Neural progenitor cell (in vitro differentiated cells): ENCODE measurements at regions not wholly inside any gene's neighbourhood (a gene's known extent, or its start where the extent isn't known, plus 50 kb on each side); places are given as distances from the start of the nearest gene placed in this dataset.

ENCODE experiments used
- DNase-seq: peaks from one replicate; pipeline ENCODE4 v3.0.0-alpha.2; 2016; ENCODE audit warnings: low spot score
- H2AFZ ChIP-seq: fragments of 200-600 bp; sonication (generic); replicated peaks from 2 replicates; pipeline ENCODE4 v1.6.1; 2016; ENCODE audit warnings: antibody characterized with exemption
- H3F3A ChIP-seq: fragments of 200-600 bp; sonication (generic); 2 replicates; pipeline ENCODE4 v1.6.1; 2016; ENCODE audit warnings: antibody characterized with exemption, low read depth
- H3K27ac ChIP-seq: fragments of 200-600 bp; sonication (generic); 2 replicates; pipeline ENCODE4 v1.5.1; 2016; ENCODE audit warnings: mild to moderate bottlenecking
- H3K27me3 ChIP-seq: fragments of 200-600 bp; sonication (generic); 2 replicates; pipeline ENCODE4 v1.6.1; 2016; ENCODE audit warnings: mild to moderate bottlenecking, moderate library complexity
- H3K36me3 ChIP-seq: fragments of 200-600 bp; sonication (generic); 2 replicates; pipeline ENCODE4 v1.5.1; 2016
- H3K4me1 ChIP-seq: fragments of 200-600 bp; sonication (generic); 2 replicates; pipeline ENCODE4 v1.6.1; 2016; ENCODE audit warnings: mixed run types
- H3K4me2 ChIP-seq: fragments of 200-600 bp; sonication (generic); 2 replicates; pipeline ENCODE4 v1.6.1; 2016
- H3K4me3 ChIP-seq: fragments of 200-600 bp; sonication (generic); 2 replicates; pipeline ENCODE4 v1.5.1; 2016
- H3K79me2 ChIP-seq: fragments of 200-600 bp; sonication (generic); 2 replicates; pipeline ENCODE4 v1.6.1; 2016; ENCODE audit warnings: low read depth
- H3K9ac ChIP-seq: fragments of 200-600 bp; sonication (generic); 2 replicates; pipeline ENCODE4 v1.6.1; 2016
- H3K9me3 ChIP-seq: fragments of 200-600 bp; sonication (generic); 2 replicates; pipeline ENCODE4 v1.5.1; 2016; ENCODE audit warnings: low read depth
- H4K20me1 ChIP-seq: fragments of 200-600 bp; sonication (generic); 2 replicates; pipeline ENCODE4 v1.6.1; 2016; ENCODE audit warnings: low read depth
- H3K27ac Mint-ChIP-seq: 3 replicates; pipeline ENCODE4 v1.8.0; 2021; ENCODE audit warnings: mixed read lengths
- H3K27me3 Mint-ChIP-seq: 2 replicates; pipeline ENCODE4 v1.8.0; 2022; ENCODE audit warnings: low read depth, mild to moderate bottlenecking, inconsistent platforms, moderate library complexity, mixed read lengths; ENCODE audit not compliant: insufficient read depth
- H3K36me3 Mint-ChIP-seq: 3 replicates; pipeline ENCODE4 v1.8.0; 2021; ENCODE audit warnings: mixed read lengths
- H3K4me1 Mint-ChIP-seq: 3 replicates; pipeline ENCODE4 v1.8.0; 2021; ENCODE audit warnings: mixed read lengths
- H3K4me3 Mint-ChIP-seq: 3 replicates; pipeline ENCODE4 v1.8.0; 2021; ENCODE audit warnings: mild to moderate bottlenecking, moderate library complexity, mixed read lengths
- H3K9me3 Mint-ChIP-seq: 3 replicates; pipeline ENCODE4 v1.8.0; 2020; ENCODE audit warnings: mixed read lengths
- CTCF ChIP-seq: fragments of 200-600 bp; sonication (generic); IDR thresholded peaks from 2 replicates; pipeline ENCODE4 v1.5.1; 2017; ENCODE audit warnings: antibody characterized with exemption, mild to moderate bottlenecking
- EZH2 ChIP-seq: fragments of 200-600 bp; sonication (generic); IDR thresholded peaks from 2 replicates; pipeline ENCODE4 v1.6.1; 2017; ENCODE audit warnings: antibody characterized with exemption, mild to moderate bottlenecking, moderate library complexity
- EZH2phosphoT487 ChIP-seq: fragments of 200-600 bp; sonication (generic); IDR thresholded peaks from 2 replicates; pipeline ENCODE4 v1.6.1; 2017; ENCODE audit warnings: antibody characterized with exemption

- Mint-ChIP-seq H3K4me1 (no peaks in the 10 kb centered on the region), H3K27me3 (no peaks in the 10 kb centered on the region), H3K36me3 (no peaks in the 10 kb centered on the region), H3K9me3 (no peaks in the 10 kb centered on the region), H3K4me3 (no peak overlapping the region), H3K27ac (no peak overlapping the region)
- peaks cover 22% of the 10 kb centered on the region for H3K4me1 ChIP-seq
- H3K36me3 ChIP-seq, result no peaks in the 10 kb centered on the region
- peaks cover 4% of the 10 kb centered on the region for H3F3A ChIP-seq
- DNase-seq, result no peak
- H3K27me3 ChIP-seq, result no peaks in the 10 kb centered on the region
- H3K27ac ChIP-seq, result no peak overlapping the region
- no peaks in the 10 kb centered on the region for H3K79me2 ChIP-seq
- TF ChIP-seq CTCF (no peak), EZH2phosphoT487 (no peak)
- H4K20me1 ChIP-seq, result no peaks in the 10 kb centered on the region
- no peak overlapping the region for H3K4me3 ChIP-seq
- H3K9me3 ChIP-seq, result no peaks in the 10 kb centered on the region
- no peak overlapping the region for H3K9ac ChIP-seq
- H2AFZ ChIP-seq, result no peak overlapping the region
- H3K4me2 ChIP-seq, result no peak overlapping the region
Measured at GRCh38 chr21:20270365-20271055, 727.7 kb upstream of the NCAM2 start.

DNA sequence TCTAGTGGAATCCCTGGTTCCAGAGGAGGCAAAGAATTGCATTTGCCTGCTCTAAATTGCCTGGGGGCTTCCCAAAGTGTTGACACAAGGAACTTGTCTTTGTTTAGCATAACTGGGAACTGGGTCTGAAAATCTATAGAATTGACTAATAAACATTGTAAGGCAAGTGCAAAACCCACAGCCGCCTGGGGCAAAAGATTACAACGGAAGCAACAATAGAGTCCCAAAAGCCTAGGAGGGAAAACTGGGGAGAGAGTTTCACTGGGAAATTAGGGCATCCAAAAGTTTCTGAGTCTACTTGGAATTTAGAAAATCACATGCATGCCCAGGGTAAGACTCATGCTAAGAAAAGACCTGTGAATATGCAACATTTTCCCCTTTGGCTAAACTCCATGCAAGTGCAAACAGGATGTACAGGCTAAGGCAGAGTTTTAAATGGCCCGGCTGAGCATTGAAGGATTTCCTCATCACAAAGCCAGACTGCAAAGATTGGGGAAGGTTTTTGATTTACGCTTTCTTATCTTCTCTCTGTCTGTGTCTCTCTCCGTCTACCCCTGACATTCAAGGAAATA is 725.3 kb upstream of the NCAM2 start:
- Histone ChIP-seq H4K20me1 (no peaks in the 10 kb centered on the region), H3K27ac (no peak overlapping the region), H2AFZ (peak overlapping the region; percentile 73), H3K36me3 (no peaks in the 10 kb centered on the region), H3K27me3 (no peaks in the 10 kb centered on the region), H3K4me2 (no peak overlapping the region), H3K9me3 (no peaks in the 10 kb centered on the region), H3K4me1 (peaks cover 32% of the 10 kb centered on the region), H3K79me2 (no peaks in the 10 kb centered on the region), H3K4me3 (no peak overlapping the region), H3K9ac (no peak overlapping the region), H3F3A (peaks cover 14% of the 10 kb centered on the region)
- no peak for DNase-seq
- no peaks in the 10 kb centered on the region for H3K36me3 Mint-ChIP-seq
- no peak overlapping the region for H3K27ac Mint-ChIP-seq
- H3K4me1 Mint-ChIP-seq, result no peaks in the 10 kb centered on the region
- TF ChIP-seq EZH2phosphoT487, result no peak
- no peak for TF ChIP-seq EZH2
- no peak for TF ChIP-seq CTCF
- no peaks in the 10 kb centered on the region for H3K27me3 Mint-ChIP-seq
- no peaks in the 10 kb centered on the region for H3K9me3 Mint-ChIP-seq
- no peak overlapping the region for H3K4me3 Mint-ChIP-seq

GRCh38 chr21:20276377-20276776 is 721.8 kb upstream of the NCAM2 start:
- Mint-ChIP-seq H3K4me3 (no peak overlapping the region), H3K36me3 (no peaks in the 10 kb centered on the region), H3K4me1 (no peaks in the 10 kb centered on the region), H3K27ac (no peak overlapping the region), H3K9me3 (peaks cover 2% of the 10 kb centered on the region), H3K27me3 (no peaks in the 10 kb centered on the region)
- no peak overlapping the region for H2AFZ ChIP-seq
- no peaks in the 10 kb centered on the region for H3K27me3 ChIP-seq
- peaks cover 3% of the 10 kb centered on the region for H3K9me3 ChIP-seq
- DNase-seq, result no peak
- TF ChIP-seq EZH2 (no peak), EZH2phosphoT487 (no peak), CTCF (no peak)
- no peak overlapping the region for H3K9ac ChIP-seq
- H3K4me1 ChIP-seq, result peaks cover 36% of the 10 kb centered on the region
- peaks cover 14% of the 10 kb centered on the region for H3F3A ChIP-seq
- peak overlapping the region; percentile 33 for H3K27ac ChIP-seq
- no peaks in the 10 kb centered on the region for H3K79me2 ChIP-seq
- no peak overlapping the region for H3K4me3 ChIP-seq
- no peaks in the 10 kb centered on the region for H3K36me3 ChIP-seq
- H3K4me2 ChIP-seq, result peak overlapping the region; percentile 71
- H4K20me1 ChIP-seq, result no peaks in the 10 kb centered on the region
